ENCODE measurements at regions not wholly inside any gene's neighbourhood (a gene's known extent, or its start where the extent isn't known, plus 50 kb on each side); places are given as distances from the start of the nearest gene placed in this dataset.

DNA sequence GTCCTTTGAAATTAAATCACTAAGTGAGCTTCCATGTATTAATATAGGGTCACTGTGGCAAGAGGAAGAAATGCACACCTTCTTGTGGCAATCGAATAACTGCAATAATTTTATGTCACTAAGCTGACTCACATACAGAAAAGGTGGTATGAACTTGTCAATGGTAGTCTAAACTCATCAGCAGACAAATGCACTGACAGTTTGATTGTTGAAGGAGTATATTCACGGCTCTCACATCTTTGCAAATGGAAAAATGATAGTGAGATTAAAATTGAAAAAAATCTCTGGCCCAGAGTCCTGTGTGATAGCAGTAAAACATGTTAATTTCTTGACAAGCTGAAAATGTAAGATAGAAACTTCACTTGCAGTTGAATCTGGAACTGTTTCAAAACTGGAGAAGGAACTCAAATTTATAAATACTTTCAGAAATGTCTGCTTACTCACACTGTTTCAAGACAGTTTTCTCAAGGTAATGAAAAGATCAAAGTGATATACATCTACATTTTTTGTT is 215.8 kb upstream of the CADM2 start:
- TF ChIP-seq, protein P1, sequence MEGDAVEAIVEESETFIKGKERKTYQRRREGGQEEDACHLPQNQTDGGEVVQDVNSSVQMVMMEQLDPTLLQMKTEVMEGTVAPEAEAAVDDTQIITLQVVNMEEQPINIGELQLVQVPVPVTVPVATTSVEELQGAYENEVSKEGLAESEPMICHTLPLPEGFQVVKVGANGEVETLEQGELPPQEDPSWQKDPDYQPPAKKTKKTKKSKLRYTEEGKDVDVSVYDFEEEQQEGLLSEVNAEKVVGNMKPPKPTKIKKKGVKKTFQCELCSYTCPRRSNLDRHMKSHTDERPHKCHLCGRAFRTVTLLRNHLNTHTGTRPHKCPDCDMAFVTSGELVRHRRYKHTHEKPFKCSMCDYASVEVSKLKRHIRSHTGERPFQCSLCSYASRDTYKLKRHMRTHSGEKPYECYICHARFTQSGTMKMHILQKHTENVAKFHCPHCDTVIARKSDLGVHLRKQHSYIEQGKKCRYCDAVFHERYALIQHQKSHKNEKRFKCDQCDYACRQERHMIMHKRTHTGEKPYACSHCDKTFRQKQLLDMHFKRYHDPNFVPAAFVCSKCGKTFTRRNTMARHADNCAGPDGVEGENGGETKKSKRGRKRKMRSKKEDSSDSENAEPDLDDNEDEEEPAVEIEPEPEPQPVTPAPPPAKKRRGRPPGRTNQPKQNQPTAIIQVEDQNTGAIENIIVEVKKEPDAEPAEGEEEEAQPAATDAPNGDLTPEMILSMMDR (conservative IDR thresholded peaks at IDR 0.05; ENCODE audit: low read length) = no peak
- TF ChIP-seq EZH2phosphoT487 (IDR thresholded peaks at IDR 0.05; ENCODE audit: borderline replicate concordance) = no peak
